NCI-H524 (cell line): ENCODE measurements at regions not wholly inside any gene's neighbourhood (a gene's known extent, or its start where the extent isn't known, plus 50 kb on each side); places are given as distances from the start of the nearest gene placed in this dataset.

Experiments used
- DNase-seq, 2 experiments: peaks; one replicate each; lab custom pipeline; 2025; lab: John Stamatoyannopoulos, UW

DNA sequence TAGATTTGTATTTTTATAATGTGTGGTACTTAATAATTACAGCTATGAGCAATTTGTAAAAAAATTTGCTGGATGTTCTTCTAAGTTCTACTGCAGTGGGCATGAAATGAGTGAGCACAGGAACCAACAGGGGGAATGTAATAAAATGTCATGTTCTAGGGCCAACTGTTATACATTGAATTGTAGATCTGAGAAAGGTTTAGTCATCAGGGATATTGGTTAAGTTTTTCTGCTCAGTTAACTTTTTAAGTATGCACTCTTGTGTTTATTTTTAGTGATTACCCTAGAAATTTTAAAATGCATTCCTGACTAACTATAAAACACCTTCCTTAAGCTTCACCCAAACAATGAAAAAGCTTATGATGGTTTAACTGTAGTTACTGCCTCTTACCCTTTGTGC is 101.8 kb downstream of the CAND1 start:
- no peak for DNase-seq

DNA sequence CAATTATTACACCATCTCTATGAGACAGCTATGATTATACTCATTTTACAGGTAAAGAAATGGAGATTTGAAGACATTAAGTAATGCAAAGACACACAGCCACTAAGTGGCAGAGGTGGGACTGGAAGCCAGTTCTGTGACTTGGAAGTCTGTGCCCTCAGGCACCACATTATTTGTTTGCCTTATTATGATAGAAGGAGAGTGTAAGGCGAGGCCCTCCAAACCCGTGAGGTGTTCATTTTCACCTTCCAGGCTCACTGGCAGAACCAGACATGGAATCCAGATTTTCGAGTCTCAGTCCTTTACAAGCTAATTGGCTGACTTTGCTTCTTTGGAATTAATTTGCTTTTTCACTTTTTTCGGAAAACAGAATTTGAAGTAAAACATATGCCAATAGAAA is 107.9 kb downstream of the CAND1 start:
- DNase-seq = no peak

DNA sequence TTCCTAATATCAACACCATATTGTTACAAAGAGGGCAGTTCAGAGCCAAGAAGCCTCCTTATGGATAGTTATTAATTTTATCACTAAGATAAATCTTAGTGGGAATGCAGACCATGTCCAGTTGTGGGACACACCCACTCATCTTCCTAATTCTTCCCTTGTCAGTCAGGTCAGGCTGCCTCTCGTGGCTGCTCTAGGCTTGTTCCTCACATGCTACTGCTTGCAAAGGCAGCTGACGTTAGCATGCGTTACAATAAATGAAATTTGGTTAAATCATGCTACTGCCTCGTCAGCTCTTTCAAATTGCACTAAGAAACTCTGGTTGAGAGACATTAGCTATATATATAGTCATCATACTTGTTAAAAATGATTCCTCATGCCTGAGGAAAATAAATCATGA is 108.4 kb downstream of the CAND1 start:
- DNase-seq = no peak

DNA sequence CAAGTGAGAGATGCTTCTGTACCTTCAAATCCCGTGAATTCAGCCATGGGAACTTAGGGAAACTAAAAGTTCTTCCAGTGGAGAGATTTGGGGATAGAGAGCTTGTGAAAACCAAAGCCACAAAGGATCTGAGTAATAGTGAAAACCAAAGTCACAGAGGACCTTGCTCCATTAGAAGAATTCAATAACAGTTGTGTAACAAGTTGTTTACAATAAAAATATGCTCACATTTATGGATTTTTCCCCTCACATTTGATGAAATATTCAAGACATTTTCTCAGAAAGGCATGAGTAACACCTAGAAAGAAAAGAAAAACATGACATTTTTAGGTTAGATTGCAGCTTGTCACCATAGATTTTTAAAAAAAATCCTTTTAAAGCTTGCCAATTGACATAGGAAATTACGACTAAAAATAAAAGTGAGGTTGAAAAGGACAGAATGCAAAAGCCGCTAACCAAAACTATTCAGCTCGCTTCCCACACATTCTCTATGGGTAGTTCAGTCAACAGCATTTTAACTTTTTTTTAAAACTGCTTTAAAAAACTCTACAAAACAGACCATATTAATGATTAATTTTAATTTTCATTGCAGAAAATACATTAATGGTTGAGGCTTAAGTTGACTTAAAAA is 113.2 kb downstream of the CAND1 start:
- no peak for DNase-seq

DNA sequence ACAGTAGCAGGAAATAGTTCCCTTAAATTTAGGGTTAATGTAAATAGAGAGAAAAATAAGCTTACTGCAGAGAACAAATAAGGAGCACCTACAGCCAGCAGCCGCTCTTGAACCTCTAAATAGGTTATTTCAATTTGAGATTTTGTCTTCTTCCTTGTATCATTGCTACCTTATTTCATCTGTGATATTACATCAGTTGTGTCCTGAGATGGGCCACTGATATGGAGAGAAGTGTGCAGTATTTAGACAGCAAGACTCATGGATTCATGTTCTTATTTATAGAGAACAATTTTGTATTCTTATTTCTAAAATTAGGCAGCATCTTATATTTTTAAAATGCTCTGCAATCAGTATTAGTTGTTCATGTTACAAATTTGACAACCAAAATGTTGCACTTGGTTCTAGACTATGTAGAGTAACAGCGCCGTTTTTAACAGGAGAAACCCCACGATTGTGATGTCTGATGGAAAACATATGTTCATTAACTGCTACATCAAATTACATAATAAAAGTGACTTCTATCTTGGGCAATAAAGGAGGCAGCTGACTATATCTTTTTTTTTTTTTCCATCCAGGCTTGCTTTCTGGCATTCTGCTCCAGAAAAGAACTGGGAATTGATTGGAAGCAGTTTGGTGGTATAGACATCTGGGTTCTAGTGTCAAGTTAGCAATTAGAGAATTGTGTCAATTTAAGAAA is 117.9 kb downstream of the CAND1 start:
- peak in 1 of 2 experiments; percentile 1 for DNase-seq

DNA sequence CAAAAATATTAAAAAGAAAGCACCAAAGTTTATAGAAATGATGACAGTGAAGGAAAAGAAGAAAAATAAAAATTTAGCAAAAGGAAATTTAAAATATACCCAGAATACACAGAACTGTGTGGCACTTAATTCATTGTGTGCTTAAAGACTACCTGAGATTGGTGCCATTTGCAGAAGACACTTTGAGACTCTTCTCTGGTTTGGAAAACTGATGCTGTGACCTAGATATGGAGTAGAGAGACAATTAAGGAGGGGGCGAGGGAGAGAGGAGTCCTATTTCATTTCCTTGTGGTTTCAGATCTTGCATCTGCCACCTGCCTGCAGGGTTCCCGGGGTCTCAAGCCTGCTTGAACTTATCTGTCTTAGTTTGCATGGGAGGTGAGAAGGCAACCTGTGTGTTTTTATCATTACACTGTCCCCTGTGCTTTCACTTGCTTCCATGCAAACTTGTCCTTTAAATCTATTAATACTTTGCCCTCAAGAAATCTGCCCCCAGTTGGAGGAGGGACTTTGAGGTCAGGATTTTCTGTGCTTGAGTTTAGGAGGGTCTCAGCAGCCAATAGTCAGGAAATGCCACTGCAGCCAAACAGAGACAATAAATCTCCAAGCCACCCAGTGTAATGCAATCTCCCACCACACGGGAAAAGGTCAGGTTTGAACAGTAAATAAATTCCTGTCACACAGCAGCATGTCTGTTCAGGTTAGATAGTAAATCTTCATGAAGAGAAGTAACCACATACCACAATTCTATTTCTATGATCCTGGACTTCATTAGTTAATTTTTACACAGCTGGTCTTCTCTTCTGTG is 119.4 kb downstream of the CAND1 start:
- peak in 1 of 2 experiments; percentile 44 for DNase-seq

DNA sequence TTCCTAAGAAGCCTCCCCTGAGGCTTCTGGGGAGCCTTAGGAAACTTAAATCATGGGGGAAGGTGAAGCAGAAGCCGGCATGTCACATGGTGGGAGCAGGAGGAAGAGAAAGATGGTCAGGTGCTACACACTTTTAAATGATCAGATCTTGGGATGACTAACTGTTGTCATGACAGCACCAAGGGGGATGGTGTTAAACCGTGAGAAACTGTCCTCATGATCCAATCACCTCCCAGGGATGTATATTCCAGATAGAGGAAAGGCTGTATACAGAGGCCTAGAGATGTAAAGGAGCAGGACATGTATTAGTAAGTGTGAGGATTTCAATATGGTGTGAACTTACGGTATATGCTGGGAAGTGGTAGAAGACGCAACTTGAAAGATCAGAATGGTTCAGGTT is 121.1 kb downstream of the CAND1 start:
- no peak for DNase-seq

DNA sequence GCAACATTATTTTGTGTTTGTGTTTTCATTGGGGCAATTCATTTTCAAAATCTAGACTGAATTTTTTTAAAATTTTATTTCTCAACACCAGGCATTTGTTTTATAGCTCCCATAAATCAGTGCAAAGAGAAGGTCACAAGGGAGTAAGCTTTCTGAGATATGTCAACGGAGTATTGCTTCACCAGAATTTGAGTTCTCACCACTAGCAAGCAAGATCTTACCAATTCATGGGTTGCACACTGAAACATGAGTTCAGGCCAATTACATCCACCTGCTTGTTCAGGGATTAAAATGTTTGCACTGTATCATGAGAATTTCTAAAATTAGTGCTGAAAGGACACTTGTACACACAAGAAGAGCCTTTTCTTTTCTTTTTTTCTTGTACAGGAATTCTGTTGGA is 121.9 kb downstream of the CAND1 start:
- no peak for DNase-seq

DNA sequence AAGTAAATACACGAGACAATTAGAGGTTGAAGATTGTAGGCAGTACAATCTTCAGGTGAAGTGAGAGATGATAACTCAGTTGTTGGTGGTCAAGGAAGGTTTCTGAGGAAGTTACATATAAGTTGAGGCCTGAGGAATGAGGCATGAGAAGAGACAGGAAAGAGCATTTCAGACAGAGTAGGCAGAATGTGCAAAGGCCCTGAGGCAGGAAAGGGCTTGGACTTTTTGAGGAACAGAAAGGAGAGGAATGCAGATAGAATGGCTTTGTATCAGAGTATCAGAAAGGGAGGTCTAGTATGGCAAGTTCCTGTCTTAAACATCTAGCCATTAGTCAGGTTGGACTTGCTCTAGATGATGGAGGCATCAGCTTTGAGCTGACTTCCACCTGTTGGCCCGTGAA is 122.5 kb downstream of the CAND1 start:
- DNase-seq = no peak

DNA sequence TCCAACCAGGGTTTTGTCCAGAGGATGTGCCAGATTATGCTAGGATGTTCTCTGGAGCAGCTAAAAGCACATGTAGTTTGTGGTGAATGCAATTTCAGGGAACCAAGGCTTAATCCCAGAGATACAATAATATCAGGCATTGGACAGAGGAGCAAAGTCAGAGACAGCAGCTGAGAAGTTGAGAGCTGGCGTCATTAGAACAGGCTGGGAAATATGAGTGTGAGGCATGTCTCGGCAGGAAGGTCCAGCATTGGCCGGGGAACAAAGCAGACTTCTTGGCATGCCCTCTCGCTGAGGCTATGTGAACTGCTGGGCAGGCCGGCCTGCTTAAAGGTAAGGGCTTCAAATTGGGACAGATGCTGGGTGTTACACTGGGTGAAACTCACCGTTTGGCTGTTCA is 125.4 kb downstream of the CAND1 start:
- no peak for DNase-seq

DNA sequence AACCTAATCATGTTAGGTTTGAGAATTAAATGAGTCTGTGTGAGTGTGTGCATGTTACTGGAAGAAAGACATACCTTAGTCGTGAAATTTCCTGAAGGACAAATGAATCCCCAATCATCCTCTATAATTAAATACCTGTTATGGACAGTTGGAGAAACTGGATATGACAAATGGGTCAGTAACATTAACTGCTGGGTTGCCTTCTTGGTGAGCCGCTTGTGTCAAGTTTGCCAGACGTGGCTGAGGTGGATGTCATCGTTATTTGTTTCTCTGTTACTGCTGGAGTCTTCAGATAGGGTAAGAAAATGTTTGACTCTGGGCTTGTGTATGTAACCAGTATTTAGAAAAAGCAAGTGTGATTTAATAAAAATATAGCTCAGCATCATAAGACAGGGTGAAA is 131.6 kb downstream of the CAND1 start:
- DNase-seq = no peak

DNA sequence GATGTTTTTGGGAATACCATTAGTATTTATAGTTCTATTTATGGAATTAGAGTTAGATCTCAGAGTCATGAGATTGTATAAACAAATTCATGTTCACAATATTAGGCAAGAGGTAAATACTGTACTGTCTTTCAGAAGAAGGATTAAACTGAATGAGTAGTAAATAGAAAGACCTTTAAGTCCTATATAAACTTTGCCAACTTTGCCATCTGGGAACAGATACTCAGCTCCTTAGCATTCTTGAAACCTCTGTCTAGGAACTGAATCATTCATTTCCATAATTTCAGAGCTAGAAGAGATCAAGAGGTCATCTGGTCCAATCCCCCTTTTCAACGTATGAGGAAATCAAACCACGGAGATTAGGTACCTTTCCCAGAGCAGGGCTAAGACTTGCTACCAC is 141.1 kb downstream of the CAND1 start:
- peak in 1 of 2 experiments; percentile 19 for DNase-seq

DNA sequence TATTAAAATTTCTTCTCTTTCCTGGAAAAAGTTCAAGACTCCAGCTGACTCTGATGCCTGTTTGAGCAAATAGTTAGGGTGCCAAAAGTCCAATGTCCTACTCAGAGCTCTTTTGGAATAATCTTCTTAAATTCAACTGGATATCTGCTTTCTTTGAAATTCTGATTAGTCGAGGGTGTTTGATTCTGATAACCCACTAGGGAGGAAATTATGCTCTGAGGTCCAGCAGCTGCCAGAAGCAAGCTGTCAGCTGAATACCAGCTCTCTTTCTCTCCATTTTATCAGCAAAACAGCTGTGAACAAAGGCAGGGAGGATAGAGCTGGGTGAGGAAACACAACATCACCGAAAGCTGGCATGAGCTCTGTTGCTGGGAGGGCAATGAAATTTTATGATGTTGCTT is 141.5 kb downstream of the CAND1 start:
- peak in 1 of 2 experiments; percentile 30 for DNase-seq

DNA sequence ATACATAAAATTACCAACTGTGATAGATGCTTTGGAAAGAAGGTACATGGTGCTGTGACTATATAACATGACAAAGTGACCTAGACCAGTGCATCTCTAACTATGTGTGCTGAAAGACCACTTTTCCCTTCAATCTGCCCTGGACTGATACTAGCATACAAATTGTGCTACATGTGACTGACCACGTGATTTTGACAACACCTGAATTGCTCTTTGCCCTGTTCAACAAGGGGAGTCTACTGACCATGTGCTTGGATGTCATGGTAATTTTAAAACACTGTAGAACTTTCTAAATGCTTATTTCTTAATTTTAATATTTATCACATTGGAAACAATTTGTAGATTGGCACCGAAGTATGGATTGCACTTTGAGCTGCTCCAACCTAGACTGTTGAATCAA is 142.4 kb downstream of the CAND1 start:
- no peak for DNase-seq

DNA sequence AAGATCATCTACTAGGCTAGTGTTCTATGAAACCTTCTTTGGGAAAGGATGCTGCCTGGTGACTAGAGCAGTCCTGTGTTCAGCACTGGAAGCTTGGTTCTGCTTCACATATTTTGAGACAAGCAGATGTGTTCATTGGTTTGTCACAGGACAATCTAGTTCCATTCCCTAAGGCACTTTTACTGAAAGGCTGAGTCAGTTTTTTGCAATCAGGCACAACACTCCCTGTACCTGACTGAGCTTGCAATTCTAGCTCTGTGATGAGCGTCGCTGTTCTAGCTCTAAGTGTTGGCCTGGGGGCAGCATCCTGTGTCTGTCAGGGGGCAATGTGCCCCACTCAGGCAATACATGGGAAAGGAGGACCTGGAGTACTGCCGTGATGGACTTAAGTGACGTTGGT is 144.4 kb downstream of the CAND1 start:
- DNase-seq = no peak

DNA sequence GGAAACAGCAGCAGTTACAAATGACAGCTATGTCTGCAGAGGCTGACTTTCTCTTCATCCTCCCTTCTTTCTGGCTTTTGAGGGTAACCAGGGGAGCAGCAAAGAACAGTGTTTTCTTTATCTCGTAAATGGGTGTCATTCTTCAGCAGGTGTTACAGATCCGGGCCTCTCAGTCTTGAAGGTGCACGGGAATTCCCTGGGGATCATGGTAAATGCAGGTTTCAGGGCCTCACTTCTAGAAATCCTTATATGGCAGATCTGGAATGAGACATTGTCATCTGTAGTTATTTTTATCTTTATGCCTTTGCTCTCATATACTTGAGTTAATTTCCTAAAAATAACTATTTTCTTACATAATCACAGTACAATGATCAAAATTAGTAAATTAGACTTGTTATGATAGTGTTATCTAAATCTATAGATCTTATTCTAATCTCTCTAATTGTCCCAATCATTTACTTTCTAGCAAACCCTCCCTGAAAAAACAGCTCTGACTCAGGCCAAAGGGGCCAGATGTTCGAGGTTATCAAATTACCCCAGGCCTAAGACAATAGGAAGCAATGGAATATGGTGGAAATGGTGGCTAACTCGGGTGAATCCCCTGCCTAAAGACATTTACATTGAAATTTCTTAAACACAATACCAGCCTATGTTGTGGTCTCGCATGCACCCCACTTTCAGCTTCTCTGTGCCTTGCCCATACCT is 145.0 kb downstream of the CAND1 start:
- DNase-seq = peak; percentile 37 to 77

DNA sequence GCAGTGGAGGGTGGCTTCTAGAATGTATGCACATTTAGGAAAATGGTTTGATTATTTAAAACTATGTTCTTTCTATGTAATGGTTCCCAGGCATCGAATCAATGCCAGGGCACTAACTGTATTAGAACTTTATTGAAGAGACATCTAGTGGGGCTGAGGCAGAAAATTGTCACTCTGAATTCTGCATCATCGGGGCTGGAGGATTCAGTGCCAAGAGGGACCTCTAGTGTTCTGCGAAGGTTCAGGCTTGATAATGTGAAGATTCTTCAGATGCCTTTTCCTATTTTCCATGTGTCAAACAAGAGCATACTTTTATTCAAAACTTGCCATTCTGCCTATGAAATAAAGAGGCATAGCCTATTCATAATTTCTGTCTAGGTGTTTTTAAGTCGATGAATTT is 146.3 kb downstream of the CAND1 start:
- DNase-seq = peak; percentile 57 to 68

DNA sequence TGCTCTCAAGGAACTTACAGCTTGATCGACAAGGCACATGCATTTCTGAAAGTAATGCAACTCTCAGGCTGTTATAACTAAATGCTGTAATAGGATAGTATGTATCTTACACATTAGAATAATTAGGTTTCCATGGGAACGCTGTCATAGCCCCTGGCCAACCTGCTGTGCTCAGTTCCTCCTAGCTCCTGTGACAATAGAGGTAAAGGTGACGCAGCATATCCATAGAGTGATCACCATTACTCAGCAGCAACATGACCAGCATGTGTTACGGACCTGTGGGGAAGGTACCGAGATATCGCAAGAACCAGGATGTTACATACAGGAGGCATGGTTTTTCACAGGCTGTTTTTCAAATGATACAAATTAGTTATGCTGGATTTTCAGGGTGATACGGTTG is 150.7 kb downstream of the CAND1 start:
- DNase-seq = peak in 1 of 2 experiments; percentile 13

DNA sequence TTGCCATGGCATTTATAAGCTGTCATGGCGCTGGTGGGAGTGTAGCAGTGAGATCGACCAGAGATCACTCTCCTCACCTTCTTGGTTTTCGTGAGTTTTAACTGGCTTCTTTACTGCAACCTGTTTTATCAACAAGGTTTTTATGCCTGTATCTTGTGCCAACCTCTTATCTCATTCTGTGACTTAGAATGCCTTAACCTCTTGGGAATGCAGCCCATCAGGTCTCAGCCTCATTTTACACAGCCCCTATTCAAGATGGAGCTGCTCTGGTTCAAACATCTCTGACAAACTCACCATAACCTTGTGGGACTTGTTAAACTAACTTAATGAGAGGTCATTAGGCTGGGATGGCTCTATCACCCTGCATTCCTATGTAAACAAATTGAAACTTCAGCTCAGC is 151.3 kb downstream of the CAND1 start:
- no peak for DNase-seq

DNA sequence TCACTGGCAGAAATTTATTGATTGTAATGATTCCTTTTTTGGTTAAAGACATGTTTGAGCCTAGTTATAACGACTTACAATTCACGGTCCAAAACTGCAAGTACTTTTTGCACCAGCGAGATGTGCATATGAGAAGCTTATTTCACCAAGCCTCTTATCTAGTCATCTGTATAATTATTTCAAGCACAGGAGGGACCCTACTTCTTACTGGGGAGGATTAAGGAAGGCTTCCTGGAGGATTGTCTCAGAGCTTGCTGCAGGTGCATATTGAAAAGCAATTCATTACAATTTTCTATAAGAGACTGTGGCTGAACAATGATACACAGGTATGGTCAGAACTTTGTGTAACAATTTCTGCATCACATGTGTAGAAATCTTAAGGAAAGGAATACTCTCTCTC is 152.9 kb downstream of the CAND1 start:
- peak in 1 of 2 experiments; percentile 51 for DNase-seq

DNA sequence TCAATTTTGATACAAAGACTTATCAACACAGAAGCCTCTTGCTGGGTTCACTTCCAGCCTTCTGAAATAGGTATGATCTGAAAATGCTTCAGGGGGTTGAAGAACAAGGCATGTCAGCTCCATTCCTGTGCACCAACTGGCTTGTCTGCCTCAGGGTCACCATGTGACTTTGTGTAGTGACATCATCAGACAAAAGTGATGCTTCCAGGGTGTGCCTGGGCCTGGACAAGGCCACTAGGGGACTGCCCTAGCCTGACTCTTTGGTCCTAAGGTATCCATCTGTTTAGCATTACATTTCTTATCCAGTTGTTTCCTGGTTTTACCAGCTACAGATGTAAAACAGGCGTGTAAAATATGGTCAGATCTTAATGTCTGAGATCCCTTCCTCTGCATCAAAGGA is 155.6 kb downstream of the CAND1 start:
- DNase-seq = no peak

DNA sequence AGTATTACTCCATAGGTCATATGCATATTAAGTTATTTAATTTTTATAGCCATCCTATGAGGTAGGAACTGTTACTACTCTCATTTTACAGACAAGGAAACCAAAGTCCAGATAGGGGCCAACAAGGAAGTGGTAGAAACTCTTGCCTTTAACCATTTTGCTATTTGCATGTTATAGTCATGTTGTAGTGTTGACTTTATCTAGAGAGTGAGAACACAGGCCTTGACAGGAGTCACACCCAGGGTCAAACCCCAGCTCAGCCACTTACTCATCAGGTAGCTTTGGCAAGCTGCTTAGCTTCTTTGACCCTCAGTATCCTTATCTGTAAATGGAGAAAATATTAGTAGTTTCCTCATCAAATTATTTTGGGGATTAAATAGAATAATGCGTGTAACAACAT is 156.2 kb downstream of the CAND1 start:
- DNase-seq = no peak
